ENCODE measurements at regions not wholly inside any gene's neighbourhood (a gene's known extent, or its start where the extent isn't known, plus 50 kb on each side); places are given as distances from the start of the nearest gene placed in this dataset.
A peak's percentile ranks its signal among the peaks of the same experiment; 100 is the strongest.

DNA sequence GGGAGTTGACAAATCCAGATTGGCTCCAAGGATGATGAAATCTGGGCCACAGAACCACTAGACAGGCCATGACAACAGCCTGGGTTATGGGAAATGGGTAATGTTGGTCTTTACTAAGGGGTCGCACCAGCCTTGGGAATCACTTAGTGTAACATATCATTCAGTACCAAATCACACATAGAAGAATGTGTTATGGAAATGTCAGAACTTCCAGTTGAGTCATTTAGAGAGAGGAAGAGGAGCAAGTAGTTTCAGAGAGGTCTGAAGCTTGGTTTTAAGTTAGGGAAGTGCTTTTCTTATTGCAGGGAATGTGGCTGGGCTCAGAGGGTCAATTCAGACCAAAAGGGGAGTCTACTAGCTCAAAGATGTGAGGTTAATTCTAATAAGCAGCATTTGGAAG lies 241.6 kb upstream of the ZPLD1 start:
- DNase-seq = no peak

- no peak for DNase-seq
These were observed 240.8 kb upstream of the ZPLD1 start for GRCh38 chr3:102194001-102194400.

- no peak for DNase-seq
These were observed 240.1 kb upstream of the ZPLD1 start for GRCh38 chr3:102194760-102195159.

DNA sequence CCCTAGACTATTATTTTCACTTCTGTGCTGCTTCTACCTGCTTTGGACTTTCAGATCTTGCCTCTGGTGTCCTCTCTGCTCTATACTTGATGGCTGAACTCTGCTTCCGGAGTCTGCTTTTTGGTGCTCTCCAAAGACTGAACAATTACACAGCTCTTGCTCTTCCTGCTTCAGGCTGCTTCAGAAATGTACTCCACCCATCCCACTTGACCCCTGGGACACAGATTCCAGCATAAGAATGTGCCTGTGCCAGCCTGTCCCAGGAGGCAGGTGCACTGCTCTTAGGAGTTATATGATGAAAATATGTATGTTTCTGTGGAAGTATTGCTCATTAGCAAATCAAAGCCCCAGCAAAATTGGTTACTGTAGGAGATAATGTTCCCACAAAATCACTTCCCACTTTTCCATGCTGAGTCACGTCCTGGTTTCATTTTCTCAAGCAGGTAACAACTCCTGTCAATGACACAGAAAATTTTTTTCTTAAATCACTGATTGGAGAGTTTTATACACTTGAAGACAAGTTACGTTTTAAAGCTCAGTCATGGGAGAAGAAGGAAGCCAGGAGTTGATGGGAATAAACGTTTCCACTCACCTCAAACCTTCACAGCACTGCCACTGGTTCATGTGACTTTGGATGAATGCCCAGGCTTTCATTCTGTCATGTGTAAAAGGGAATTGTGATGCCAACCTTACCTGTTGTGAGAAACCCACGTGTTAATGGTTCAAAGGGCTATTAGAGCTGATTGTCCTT lies 239.4 kb upstream of the ZPLD1 start:
- DNase-seq = no peak

- DNase-seq = no peak
These were observed 234.7 kb upstream of the ZPLD1 start for GRCh38 chr3:102200126-102200525.

GRCh38 chr3:102200560-102200959 lies 234.3 kb upstream of the ZPLD1 start:
- DNase-seq = no peak

DNA sequence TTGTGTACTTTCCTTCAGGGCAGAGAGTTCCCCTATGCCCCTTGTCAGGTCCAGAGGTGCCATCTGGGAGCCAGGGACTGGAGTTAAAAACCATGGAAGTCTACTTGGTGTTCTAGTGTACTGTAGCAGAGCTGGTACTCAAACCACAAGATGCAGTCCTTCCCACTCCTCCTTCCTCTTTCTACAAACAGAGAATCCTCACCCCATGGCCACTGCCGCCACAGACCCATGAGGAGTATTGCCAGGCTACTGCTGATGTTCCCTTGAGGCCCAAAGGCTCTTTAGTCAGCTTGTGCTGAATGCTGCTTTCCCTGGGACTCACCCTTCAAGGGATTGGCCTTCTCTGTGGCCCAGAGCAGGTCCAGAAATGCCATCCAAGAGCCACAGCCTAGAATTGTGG lies 229.2 kb upstream of the ZPLD1 start:
- DNase-seq = no peak

DNA sequence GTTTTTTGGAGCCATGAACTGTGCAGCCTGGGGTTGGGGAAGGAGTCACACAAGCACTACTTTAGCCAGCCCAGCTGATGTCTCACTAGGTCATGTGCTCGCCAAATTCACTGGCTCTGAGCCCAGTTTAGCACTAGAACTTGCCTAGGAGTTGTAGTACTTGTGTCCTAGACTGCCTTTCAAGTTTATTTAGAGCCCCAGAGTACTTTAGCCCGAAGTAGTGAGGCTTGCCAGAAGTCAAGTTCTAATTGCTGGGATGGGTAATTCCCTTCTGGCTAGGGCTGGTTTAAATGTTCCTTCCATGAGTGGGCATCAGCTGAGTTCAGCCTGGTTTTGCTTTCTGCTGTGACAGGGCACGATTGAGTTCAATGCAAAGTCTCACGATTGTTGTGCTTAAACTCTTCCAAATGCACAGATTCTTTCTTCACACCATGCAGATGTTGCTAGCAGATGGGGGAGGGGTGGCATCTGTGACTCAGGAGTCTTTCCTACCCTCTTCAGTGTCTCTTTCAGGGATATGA lies 228.2 kb upstream of the ZPLD1 start:
- DNase-seq = no peak

DNA sequence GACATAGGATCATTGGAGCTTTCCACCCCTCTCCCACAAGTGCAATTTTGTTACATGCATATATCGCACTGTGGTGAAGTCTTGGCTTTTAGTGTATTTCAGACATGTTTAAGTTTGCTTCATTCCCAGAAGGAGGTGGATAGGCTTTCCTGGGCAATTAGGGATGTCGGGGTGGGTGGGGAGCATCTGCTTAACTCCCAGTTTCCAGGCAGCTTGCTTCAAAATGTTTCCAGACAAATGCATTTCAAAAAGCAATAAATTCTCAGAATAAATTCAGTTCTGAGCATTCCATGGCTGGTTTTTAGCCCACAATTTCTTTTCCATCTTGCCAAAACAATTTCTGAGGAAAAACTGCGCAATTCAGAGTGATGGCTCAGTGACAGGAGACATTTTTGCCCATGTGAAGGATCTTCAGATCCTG lies 227.7 kb upstream of the ZPLD1 start:
- DNase-seq = no peak

DNA sequence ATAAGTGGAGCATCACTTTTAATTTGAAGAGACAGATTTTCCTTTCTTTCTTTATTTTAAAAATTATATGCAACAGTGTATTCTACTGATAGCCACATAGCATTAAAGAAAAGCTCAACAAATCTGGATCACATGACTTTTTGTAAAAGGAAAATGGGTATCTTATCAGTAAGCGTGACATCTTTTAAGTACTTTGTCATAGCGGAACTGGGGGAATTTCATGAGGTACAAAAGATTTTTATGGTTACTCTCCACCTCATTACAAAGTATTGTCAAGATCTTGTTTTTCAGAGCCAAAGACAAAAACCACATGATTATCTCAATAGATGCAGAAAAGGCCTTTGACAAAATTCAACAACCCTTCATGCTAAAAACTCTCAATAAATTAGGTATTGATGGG lies 219.6 kb upstream of the ZPLD1 start:
- no peak for DNase-seq

GRCh38 chr3:102223132-102223531 lies 211.7 kb upstream of the ZPLD1 start:
- DNase-seq = no peak

GRCh38 chr3:102224171-102224570 lies 210.6 kb upstream of the ZPLD1 start:
- no peak for DNase-seq

GRCh38 chr3:102225005-102225404 lies 209.8 kb upstream of the ZPLD1 start:
- DNase-seq = no peak

DNA sequence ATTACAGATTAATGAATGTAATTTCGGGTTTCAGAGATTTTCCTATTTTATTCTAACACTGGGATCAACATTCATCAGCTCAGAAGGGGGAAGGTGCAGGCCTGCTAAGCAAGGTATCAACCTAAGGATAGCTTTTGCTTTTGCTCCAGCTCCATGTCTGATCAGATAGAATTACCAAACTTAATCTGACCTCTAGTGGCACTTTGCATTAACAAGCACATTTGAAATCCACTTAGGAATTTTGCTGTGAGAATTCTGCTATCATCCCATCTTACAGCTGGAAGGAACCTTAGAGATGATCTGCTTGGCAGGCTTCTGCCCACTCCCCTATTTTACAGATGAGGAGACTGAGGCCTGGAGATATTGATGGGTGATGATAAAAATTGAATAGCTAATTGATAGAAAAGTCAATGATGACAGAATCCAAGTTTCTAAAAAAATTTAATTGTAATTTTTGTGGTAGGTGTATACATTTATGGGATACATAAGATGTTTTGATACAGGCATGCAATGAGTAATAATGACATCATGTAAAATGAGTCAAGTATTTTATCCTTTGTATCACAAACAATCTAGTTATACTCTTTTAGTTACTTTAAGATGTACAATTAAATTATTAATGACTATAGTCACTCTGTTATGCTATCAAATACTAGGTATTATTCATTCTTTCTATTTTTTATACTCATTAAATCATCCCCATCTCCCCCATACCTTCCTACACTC lies 209.2 kb upstream of the ZPLD1 start:
- no peak for DNase-seq

DNA sequence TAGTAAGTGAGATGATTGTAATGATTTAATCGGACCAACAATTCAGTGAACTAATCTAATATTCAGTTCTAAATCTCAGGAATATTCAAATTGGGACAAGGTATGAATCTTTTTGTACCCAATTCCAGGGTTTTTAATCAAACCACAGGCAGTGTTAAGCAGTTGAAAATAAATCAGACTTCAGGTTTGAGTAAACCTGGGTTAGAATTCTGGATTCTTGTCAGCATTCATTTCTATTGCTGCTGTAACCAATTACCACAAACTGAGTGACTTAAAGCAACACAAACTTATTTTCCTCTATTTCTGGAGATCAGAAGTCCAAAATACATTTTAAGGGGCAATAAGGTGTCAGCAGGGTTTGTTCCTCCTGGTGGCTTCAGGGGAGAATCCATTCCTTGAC lies 208.4 kb upstream of the ZPLD1 start:
- no peak for DNase-seq

GRCh38 chr3:102229062-102229655 lies 205.7 kb upstream of the ZPLD1 start:
- peak; percentile 77 for DNase-seq

DNA sequence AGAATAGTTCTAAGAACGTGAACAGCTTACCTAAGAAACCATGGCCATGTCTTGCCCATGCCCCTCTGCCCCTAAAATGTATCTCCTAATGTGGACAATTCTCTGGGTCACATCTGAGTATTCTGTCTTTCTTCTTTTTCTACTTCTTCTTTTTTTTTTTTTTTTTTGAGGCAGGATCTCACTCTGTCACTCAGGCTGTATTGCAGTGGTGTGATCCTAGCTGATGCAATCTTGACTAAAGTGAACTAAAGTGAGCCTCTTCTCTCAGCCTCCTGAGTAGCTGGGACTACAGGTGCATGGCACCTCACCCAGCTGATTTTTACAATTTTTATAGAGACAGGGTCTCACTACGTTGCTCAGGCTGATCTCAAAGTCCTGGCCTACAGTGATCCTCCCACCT lies 204.8 kb upstream of the ZPLD1 start:
- no peak for DNase-seq

- no peak for DNase-seq
These were observed 200.9 kb upstream of the ZPLD1 start for GRCh38 chr3:102233881-102234280.

DNA sequence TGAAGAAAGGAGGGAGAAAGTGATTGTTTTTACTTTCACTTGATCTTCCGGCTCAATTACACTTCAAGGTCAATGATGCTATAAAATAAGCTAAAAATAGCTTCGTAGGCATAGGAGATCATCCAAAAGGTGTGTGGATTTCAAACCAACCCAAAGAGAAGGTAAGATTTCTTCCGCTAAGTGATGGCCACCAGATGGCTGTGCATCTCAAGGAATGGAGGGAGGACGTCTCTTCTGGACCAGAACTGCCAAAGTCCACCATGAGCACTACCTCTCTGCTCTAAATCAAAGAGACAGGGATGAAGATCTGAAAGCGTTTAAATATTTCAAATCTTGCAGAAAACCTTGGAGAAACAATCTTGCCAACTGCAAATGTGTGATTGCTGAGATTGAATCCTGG lies 199.1 kb upstream of the ZPLD1 start:
- no peak for DNase-seq

DNA sequence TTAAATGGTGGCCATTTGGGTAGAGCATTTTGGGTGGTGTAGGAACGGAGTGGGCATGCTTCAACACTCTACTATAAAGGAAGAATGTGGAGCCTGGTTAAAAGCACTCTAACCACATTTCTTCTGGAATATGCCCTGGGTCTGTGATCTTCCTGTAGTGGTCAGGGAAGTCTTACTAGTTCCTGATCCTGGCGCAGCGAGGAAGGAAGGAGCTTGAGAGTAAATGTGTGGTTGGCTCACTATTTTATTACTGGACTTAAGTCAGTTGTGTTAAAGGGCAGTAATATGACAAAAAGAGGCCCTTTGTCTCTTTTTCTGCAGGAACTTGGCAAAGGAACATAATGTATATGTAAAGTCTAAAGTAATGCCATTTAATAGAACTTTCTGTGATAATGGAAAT lies 197.6 kb upstream of the ZPLD1 start:
- no peak for DNase-seq

DNA sequence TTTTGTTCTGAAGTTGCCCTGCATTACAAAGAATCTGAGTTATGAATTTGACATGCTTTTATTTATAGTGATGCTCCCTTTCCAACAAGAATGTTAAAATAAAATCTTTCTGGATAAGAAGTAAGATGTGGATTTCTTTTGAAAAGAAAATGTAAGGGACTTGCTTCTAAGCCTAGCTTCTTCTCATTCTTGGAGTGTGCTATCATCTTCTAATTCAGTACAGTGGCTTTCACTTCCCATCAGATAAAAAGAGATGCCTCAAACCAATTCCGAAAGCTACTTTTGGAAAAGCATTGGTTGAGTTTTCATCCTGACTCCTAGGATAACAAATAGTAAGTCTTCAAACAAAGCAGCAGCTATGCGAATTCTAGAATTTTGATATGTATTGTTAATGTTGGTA lies 197.0 kb upstream of the ZPLD1 start:
- DNase-seq = no peak

- no peak for DNase-seq
These were observed 196.5 kb upstream of the ZPLD1 start for GRCh38 chr3:102238362-102238761.

- no peak for DNase-seq
These were observed 194.1 kb upstream of the ZPLD1 start for GRCh38 chr3:102240720-102241119.
